GM23338 (cell line): ENCODE measurements at regions not wholly inside any gene's neighbourhood (a gene's known extent, or its start where the extent isn't known, plus 50 kb on each side); places are given as distances from the start of the nearest gene placed in this dataset.
A peak's percentile ranks its signal among the peaks of the same experiment; 100 is the strongest.

ENCODE experiments used
- ATAC-seq: fragments of 200-7000 bp; cut with Tn5 transposase; 3 replicates; pipeline ENCODE4 v1.9.1; 2020
- DNase-seq: peaks from one replicate; pipeline ENCODE4 v3.0.0-alpha.2; 2015; ENCODE audit warnings: low spot score
- H2AFZ ChIP-seq: fragments of 200-600 bp; sonication (generic); 2 replicates; pipeline ENCODE4 v1.8.0; 2016; ENCODE audit warnings: antibody characterized with exemption, mild to moderate bottlenecking, moderate library complexity
- H3F3A ChIP-seq: fragments of 200-600 bp; sonication (generic); replicated peaks from 2 replicates; pipeline ENCODE4 v1.8.0; 2017; ENCODE audit warnings: antibody characterized with exemption, mixed run types, low read depth
- H3K27ac ChIP-seq: fragments of 200-600 bp; sonication (generic); 2 replicates; pipeline ENCODE4 v1.6.1; 2016; ENCODE audit warnings: low read depth
- H3K27me3 ChIP-seq: fragments of 200-600 bp; sonication (generic); 2 replicates; pipeline ENCODE4 v1.8.0; 2016; ENCODE audit warnings: mild to moderate bottlenecking, mixed run types, moderate library complexity; ENCODE audit not compliant: insufficient read depth
- H3K36me3 ChIP-seq: fragments of 200-600 bp; sonication (generic); 2 replicates; pipeline ENCODE4 v1.8.0; 2016; ENCODE audit warnings: mild to moderate bottlenecking; ENCODE audit not compliant: insufficient read depth
- H3K4me1 ChIP-seq: fragments of 200-600 bp; sonication (generic); 2 replicates; pipeline ENCODE4 v1.8.0; 2016; ENCODE audit warnings: mild to moderate bottlenecking, moderate library complexity; ENCODE audit not compliant: insufficient read depth
- H3K4me2 ChIP-seq: fragments of 200-600 bp; sonication (generic); 2 replicates; pipeline ENCODE4 v1.7.1; 2017; ENCODE audit warnings: mixed run types
- H3K4me3 ChIP-seq: fragments of 200-600 bp; sonication (generic); 2 replicates; pipeline ENCODE4 v1.6.1; 2016; ENCODE audit warnings: mixed run types
- H3K79me2 ChIP-seq: fragments of 200-600 bp; sonication (generic); replicated peaks from 2 replicates; pipeline ENCODE4 v1.8.0; 2017; ENCODE audit warnings: mild to moderate bottlenecking; ENCODE audit not compliant: insufficient read depth
- H3K9me2 ChIP-seq: fragments of 200-600 bp; sonication (generic); 2 replicates; pipeline ENCODE4 v1.8.0; 2017; ENCODE audit not compliant: insufficient read depth
- H4K20me1 ChIP-seq: fragments of 200-600 bp; sonication (generic); replicated peaks from 2 replicates; pipeline ENCODE4 v1.8.0; 2017; ENCODE audit warnings: mild to moderate bottlenecking; ENCODE audit not compliant: insufficient read depth
- H3K27ac Mint-ChIP-seq: 2 replicates; pipeline ENCODE4 v1.8.0; 2020; ENCODE audit warnings: inconsistent platforms, mild to moderate bottlenecking, moderate library complexity, mixed read lengths
- H3K27me3 Mint-ChIP-seq: 3 replicates; pipeline ENCODE4 v1.8.0; 2022; ENCODE audit warnings: low read depth, mild to moderate bottlenecking, moderate library complexity, mixed read lengths, inconsistent platforms; ENCODE audit not compliant: insufficient read depth, poor library complexity
- H3K36me3 Mint-ChIP-seq: 3 replicates; pipeline ENCODE4 v1.8.0; 2021; ENCODE audit warnings: low read depth, mild to moderate bottlenecking, inconsistent platforms, moderate library complexity, mixed read lengths
- H3K4me1 Mint-ChIP-seq: 3 replicates; pipeline ENCODE4 v1.8.0; 2020; ENCODE audit warnings: mild to moderate bottlenecking, inconsistent platforms, mixed read lengths
- H3K4me3 Mint-ChIP-seq: 3 replicates; pipeline ENCODE4 v1.8.0; 2021; ENCODE audit warnings: moderate library complexity, mild to moderate bottlenecking, inconsistent platforms, mixed read lengths
- H3K9me3 Mint-ChIP-seq: 3 replicates; pipeline ENCODE4 v1.8.0; 2020; ENCODE audit warnings: moderate library complexity, mild to moderate bottlenecking, inconsistent platforms, mixed read lengths
- CREB1 ChIP-seq: fragments of 250-450 bp; sonication (Bioruptor Pico); IDR thresholded peaks from 2 replicates; pipeline ENCODE4 v1.5.0; 2020; ENCODE audit warnings: low read depth, mild to moderate bottlenecking, moderate library complexity
- CTCF ChIP-seq, 2 experiments: fragments of 200-600 bp in 1 of 2; sonication (generic) in 1 of 2; conservative IDR thresholded peaks; 2 replicates each; pipeline versions ENCODE4 v1.5.1 to v1.6.1; 2016 to 2017; ENCODE audit warnings: antibody characterized with exemption in 2 of 2, low read depth in 2 of 2, mild to moderate bottlenecking in 2 of 2, moderate library complexity in 1 of 2
- ETS1 ChIP-seq: IDR thresholded peaks from 2 replicates; pipeline ENCODE4 v1.6.1; 2016; ENCODE audit warnings: antibody characterized with exemption
- EZH2 ChIP-seq: fragments of 200-600 bp; sonication (generic); IDR thresholded peaks from one replicate; pipeline ENCODE4 v1.8.0; 2017; ENCODE audit warnings: antibody characterized with exemption, mild to moderate bottlenecking, low read depth; ENCODE audit not compliant: unreplicated experiment
- EZH2phosphoT487 ChIP-seq: fragments of 200-600 bp; sonication (generic); IDR thresholded peaks from one replicate; pipeline ENCODE4 v1.8.1; 2018; ENCODE audit warnings: antibody characterized with exemption; ENCODE audit not compliant: unreplicated experiment
- JUNB ChIP-seq: IDR thresholded peaks from one replicate; pipeline ENCODE4 v1.6.1; 2016; ENCODE audit warnings: antibody characterized with exemption; ENCODE audit not compliant: unreplicated experiment
- NANOG ChIP-seq: IDR thresholded peaks from 2 replicates; pipeline ENCODE4 v1.6.1; 2016; ENCODE audit warnings: antibody characterized with exemption, borderline replicate concordance
- POLR2AphosphoS5 ChIP-seq: IDR thresholded peaks from 2 replicates; pipeline ENCODE4 v1.6.1; 2016; ENCODE audit warnings: antibody characterized with exemption, low read depth
- REST ChIP-seq: IDR thresholded peaks from one replicate; pipeline ENCODE4 v1.6.1; 2018; ENCODE audit warnings: antibody characterized with exemption; ENCODE audit not compliant: unreplicated experiment
- STAT1 ChIP-seq: IDR thresholded peaks from one replicate; pipeline ENCODE4 v1.6.1; 2016; ENCODE audit warnings: antibody characterized with exemption; ENCODE audit not compliant: unreplicated experiment
- ZNF114 ChIP-seq: fragments of 250-450 bp; sonication (Bioruptor Pico); IDR thresholded peaks from 2 replicates; pipeline ENCODE4 v1.5.0; 2020; ENCODE audit warnings: mild to moderate bottlenecking, moderate library complexity
- ZNF331 ChIP-seq: fragments of 250-450 bp; sonication (Bioruptor Pico); IDR thresholded peaks from 2 replicates; pipeline ENCODE4 v1.5.0; 2020; ENCODE audit warnings: low read depth, mild to moderate bottlenecking, moderate library complexity
- ZNF462 ChIP-seq: fragments of 250-450 bp; sonication (Bioruptor Pico); IDR thresholded peaks from 2 replicates; pipeline ENCODE4 v1.5.0; 2020; ENCODE audit warnings: mild to moderate bottlenecking, moderate library complexity

- H3F3A ChIP-seq: no peaks in the 10 kb centered on the region
- H3K27me3 ChIP-seq: no peaks in the 10 kb centered on the region
- H3K27ac Mint-ChIP-seq: 0 out of 2 replicates have a peak overlapping the region, but pooled peaks have one; percentile 1
- no peak for TF ChIP-seq ZNF114 (CRISPR knock-in tag)
- no peak for TF ChIP-seq CTCF (conservative IDR thresholded peaks at IDR 0.05; ENCODE audit: low read depth in 2 of 2)
- no peak for TF ChIP-seq ZNF331 (CRISPR knock-in tag)
- TF ChIP-seq POLR2AphosphoS5: no peak
- TF ChIP-seq EZH2: no peak
- no peak for TF ChIP-seq STAT1
- TF ChIP-seq NANOG: no peak
- TF ChIP-seq JUNB: no peak
- TF ChIP-seq REST: no peak
- no peak for TF ChIP-seq EZH2phosphoT487
- no peak for TF ChIP-seq ZNF462 (CRISPR knock-in tag)
- TF ChIP-seq CREB1 (CRISPR knock-in tag): no peak
- no peak for TF ChIP-seq ETS1
- no peaks in the 10 kb centered on the region for H3K9me3 Mint-ChIP-seq
- no peaks in the 10 kb centered on the region for H3K36me3 Mint-ChIP-seq
- H2AFZ ChIP-seq: peak overlapping the region; percentile 85; the same call in 1 of the 2 replicates
- H4K20me1 ChIP-seq: no peaks in the 10 kb centered on the region
- peaks cover 12% of the 10 kb centered on the region; the same call in 1 of the 2 replicates for H3K9me2 ChIP-seq
- peaks cover 2% of the 10 kb centered on the region for H3K27me3 Mint-ChIP-seq
- H3K4me2 ChIP-seq: no peak overlapping the region
- no peak overlapping the region for H3K27ac ChIP-seq
- DNase-seq (peak; percentile 28), ATAC-seq (peak; percentile 89)
- H3K4me1 Mint-ChIP-seq: peaks cover 20% of the 10 kb centered on the region
- no peak overlapping the region for H3K4me3 ChIP-seq
- 0 out of 2 replicates have a peak, but pooled peaks cover 12% of the 10 kb centered on the region for H3K4me1 ChIP-seq
- H3K4me3 Mint-ChIP-seq: no peak overlapping the region
- H3K79me2 ChIP-seq: no peaks in the 10 kb centered on the region
- no peaks in the 10 kb centered on the region for H3K36me3 ChIP-seq
Observed at GRCh38 chr10:78139341-78139740, 105.7 kb downstream of the RPS24 start.
